Psoas muscle (tissue), 7 donors: ENCODE measurements at regions not wholly inside any gene's neighbourhood (a gene's known extent, or its start where the extent isn't known, plus 50 kb on each side); places are given as distances from the start of the nearest gene placed in this dataset.

Source experiments
- ATAC-seq, 4 donors: fragments of 200-7000 bp; cut with Tn5 transposase; one replicate each; pipeline ENCODE4 v1.9.1; 2020; ENCODE audit warnings: moderate library complexity in 3 of 4, mild to moderate bottlenecking in 2 of 4
- DNase-seq, 2 donors: peaks; one replicate each; pipeline ENCODE4 v3.0.0-alpha.2; 2020
- H3K27ac ChIP-seq: fragments of 200-600 bp; one replicate; pipeline ENCODE4 v1.8.0; 2022
- H3K27me3 ChIP-seq, 3 donors: fragments of 200-600 bp in 1 of 3; one replicate each; pipeline versions ENCODE4 v1.6.1 to v1.8.0; 2013 to 2022; ENCODE audit warnings: low read length in 2 of 3, mild to moderate bottlenecking in 2 of 3, moderate library complexity in 1 of 3; ENCODE audit not compliant: insufficient read depth in 3 of 3
- H3K36me3 ChIP-seq, 2 donors: fragments of 200-600 bp in 1 of 2; one replicate each; pipeline versions ENCODE4 v1.6.1 to v1.8.0; 2013 to 2022; ENCODE audit warnings: low read depth in 1 of 2, mild to moderate bottlenecking in 1 of 2, moderate library complexity in 1 of 2; ENCODE audit not compliant: insufficient read depth in 1 of 2
- H3K4me1 ChIP-seq: fragments of 200-600 bp; one replicate; pipeline ENCODE4 v1.8.0; 2022
- H3K4me3 ChIP-seq: fragments of 200-600 bp; one replicate; pipeline ENCODE4 v1.8.0; 2022; ENCODE audit warnings: mild to moderate bottlenecking
- H3K9me3 ChIP-seq: fragments of 200-600 bp; one replicate; pipeline ENCODE4 v1.8.0; 2022
- CTCF ChIP-seq: fragments of 200-600 bp; IDR thresholded peaks from one replicate; pipeline ENCODE4 v1.8.0; 2022; ENCODE audit warnings: antibody characterized with exemption
- WGBS, 3 donors: extraction: QIAGEN DNeasy Blood & Tissue Kit; methylation state at CpG; one replicate each; pipeline versions ENCODE4 v1.1.6 to v1.1.7; 2013; 5-methylcytosine and 5-hydroxymethylcytosine counted together
- intact Hi-C, 2 donors: fragments of 100-400 bp; cut with DNase I; formaldehyde crosslinking; loops; one replicate each; pipeline versions ENCODE4 v1.11.0 to v1.14.2; 2022
- donor health status: healthy with polysubstance abuse.
- donor health status: DM: no; HTN: no; CAD: no; lungs with moderate emphysema.
- donor health status: Bipolar disorder and iron deficiency.
- donor health status: healthy.
- donor health status: DM: yes; HTN: yes; CAD: no.
- donor health status: DM: no; HTN: no; CAD: no.
- donor health status: DM: yes; HTN: yes; CAD: no.

DNA sequence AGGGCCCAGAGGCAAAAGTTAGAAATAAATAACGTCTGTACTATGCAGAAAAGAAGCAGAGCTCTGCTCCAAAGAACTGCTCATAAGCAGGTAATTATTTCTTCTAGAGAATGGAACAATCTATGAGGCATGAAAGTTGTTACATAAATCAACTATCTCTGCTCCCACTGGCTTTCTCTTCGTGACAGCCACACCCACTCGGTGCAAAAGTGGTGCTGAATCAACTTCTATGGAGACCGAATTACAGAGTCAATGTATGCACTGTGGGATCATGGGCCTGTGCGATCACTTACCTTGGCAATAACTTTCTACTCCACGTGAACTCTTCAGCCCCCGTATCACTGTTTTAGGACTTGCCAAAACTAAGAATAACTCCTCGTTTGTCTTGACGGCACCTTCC lies 99.4 kb upstream of the ATXN3L start:
- peaks cover 0 to 13% (median 0%) of the 10 kb centered on the region in 3 donors for H3K27me3 ChIP-seq
- WGBS, 3 donors: 79 to 88% (median 86%) methylated on average over 9 of the region's 9 CpGs
- intact Hi-C loops: no loop called here
- H3K4me3 ChIP-seq: no peak overlapping the region
- TF ChIP-seq CTCF: no peak
- H3K36me3 ChIP-seq: no peaks in the 10 kb centered on the region
- no peak overlapping the region for H3K27ac ChIP-seq
- ATAC-seq (no peak), DNase-seq (no peak)
- no peaks in the 10 kb centered on the region for H3K9me3 ChIP-seq
- H3K4me1 ChIP-seq: no peaks in the 10 kb centered on the region

DNA sequence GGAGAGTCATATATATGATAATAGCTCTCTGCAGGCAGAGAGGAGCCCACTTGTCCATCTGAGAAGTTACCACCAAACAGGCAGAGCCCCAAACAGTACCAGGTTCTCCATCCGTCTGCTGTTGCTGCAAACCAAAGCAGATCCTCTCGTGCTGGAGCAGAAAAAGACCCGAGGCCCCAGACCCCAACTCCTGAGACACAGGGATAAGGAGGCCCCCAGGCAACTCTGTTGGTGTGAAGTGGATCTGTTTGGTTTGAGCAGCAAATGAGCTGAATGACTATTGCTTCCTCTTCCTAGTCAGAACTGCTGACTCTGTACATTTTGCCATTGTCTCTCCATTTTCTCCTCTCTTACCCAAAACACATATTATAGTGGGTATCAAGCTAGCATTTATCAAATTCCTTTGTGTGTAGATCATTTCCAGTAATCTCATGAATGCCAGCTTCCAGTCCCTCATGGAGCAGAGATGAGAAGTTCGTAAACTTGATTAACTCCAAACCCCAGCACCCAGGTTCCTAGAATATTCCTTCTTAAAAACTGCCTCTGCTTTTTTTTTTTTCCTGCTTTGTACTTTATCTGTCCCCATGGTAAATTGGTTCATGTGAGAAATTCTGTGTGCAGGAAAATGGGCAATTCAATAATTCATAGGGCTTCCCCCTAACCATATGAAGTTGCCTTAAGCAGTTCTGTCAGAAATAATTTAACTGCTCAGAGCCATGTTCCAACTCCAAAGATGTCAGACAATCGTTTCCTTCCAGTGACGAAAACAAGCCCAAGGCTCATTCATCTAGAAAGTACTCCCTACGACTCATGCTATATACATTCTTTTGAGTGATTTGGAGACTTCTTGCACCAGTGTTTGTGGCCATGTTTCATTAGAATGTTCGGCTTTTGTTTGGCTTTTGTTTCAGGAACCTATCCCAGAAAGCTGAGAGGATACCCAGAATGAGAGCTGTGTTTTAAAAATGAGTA lies 98.6 kb upstream of the ATXN3L start:
- DNase-seq: no peak
- ATAC-seq: no peak
- H3K4me1 ChIP-seq: no peaks in the 10 kb centered on the region
- TF ChIP-seq CTCF: no peak
- H3K4me3 ChIP-seq: no peak overlapping the region
- H3K36me3 ChIP-seq: no peaks in the 10 kb centered on the region
- no peak overlapping the region for H3K27ac ChIP-seq
- peaks cover 0 to 10% (median 0%) of the 10 kb centered on the region in 3 donors for H3K27me3 ChIP-seq
- H3K9me3 ChIP-seq: no peaks in the 10 kb centered on the region
- WGBS, 3 donors: 70 to 85% (median 81%) methylated on average over 8 of the region's 8 CpGs
- intact Hi-C loops: no loop called here

DNA sequence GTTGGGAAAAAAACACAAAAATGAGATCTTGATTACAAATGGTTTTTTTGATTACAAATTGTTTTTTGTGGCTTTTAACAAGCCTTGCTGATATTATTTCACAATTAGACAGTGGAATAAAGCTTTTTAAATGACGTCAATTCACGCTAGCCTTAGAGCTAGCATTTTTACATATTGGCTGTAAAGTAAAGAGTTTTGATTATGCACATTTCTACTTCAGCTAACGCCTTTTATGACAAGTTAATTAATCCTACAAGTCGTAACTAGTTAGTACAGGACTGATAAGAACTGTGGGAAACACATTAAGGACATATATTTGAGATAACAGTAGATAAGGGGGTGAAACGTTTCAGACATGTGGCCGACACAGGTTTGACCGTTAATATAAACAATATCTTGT lies 95.7 kb upstream of the ATXN3L start:
- no peak for TF ChIP-seq CTCF
- Histone ChIP-seq H3K4me3 (no peak overlapping the region), H3K27me3 (peaks cover 0 to 10% (median 0%) of the 10 kb centered on the region in 3 donors), H3K27ac (no peak overlapping the region), H3K9me3 (no peaks in the 10 kb centered on the region), H3K36me3 (no peaks in the 10 kb centered on the region), H3K4me1 (no peaks in the 10 kb centered on the region)
- no peak for DNase-seq
- no peak for ATAC-seq
- 73 to 93% (median 89%) methylated on average over 7 of the region's 7 CpGs for WGBS, 3 donors
- intact Hi-C loops: no loop called here

- no peak for TF ChIP-seq CTCF
- Histone ChIP-seq H3K36me3 (no peaks in the 10 kb centered on the region), H3K27ac (no peak overlapping the region), H3K9me3 (no peaks in the 10 kb centered on the region), H3K27me3 (peaks cover 0 to 10% (median 0%) of the 10 kb centered on the region in 3 donors), H3K4me3 (no peak overlapping the region), H3K4me1 (no peaks in the 10 kb centered on the region)
- intact Hi-C loops: no loop called here
- DNase-seq: no peak
- WGBS, 3 donors: 61 to 85% (median 83%) methylated on average over 8 of the region's 8 CpGs
- ATAC-seq: no peak
Measured at GRCh38 chrX:13414006-13414647, 94.3 kb upstream of the ATXN3L start.
